GM20000 (cell line): ENCODE measurements at regions not wholly inside any gene's neighbourhood (a gene's known extent, or its start where the extent isn't known, plus 50 kb on each side); places are given as distances from the start of the nearest gene placed in this dataset.
A peak's percentile ranks its signal among the peaks of the same experiment; 100 is the strongest.

Experiments
- DNase-seq: peaks from one replicate; pipeline ENCODE4 v3.0.0; 2012; ENCODE audit warnings: low spot score
- CTCF ChIP-seq: IDR thresholded peaks from 2 replicates; pipeline ENCODE4 v1.5.1; 2012; ENCODE audit warnings: mild to moderate bottlenecking, control low read depth; ENCODE audit errors: extremely low read depth, missing control alignments

DNA sequence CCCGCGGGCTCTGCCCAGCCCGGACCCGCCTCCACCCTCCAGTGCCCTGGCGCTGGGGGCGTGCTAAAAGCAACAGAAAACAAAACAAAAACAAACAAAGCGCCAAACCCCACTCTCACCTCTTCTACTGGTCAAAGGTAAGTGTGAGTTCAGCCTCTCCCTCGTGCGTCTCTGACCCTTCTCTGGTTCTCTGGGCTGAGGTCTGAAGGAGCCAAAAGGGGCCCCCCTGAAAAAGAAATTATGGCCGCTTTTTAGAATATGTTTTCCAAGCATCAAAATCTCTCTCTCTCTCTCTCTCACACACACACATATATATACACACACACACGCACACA lies 133.5 kb upstream of the DPYD start:
- DNase-seq, result no peak
- TF ChIP-seq CTCF, result no peak

GRCh38 chr1:98053471-98054366 lies 132.9 kb upstream of the DPYD start:
- peak; percentile 92 for TF ChIP-seq CTCF
- peak; percentile 81 for DNase-seq

GRCh38 chr1:98051065-98051675 lies 130.3 kb upstream of the DPYD start:
- DNase-seq, result peak; percentile 72
- TF ChIP-seq CTCF, result peak; percentile 63

DNA sequence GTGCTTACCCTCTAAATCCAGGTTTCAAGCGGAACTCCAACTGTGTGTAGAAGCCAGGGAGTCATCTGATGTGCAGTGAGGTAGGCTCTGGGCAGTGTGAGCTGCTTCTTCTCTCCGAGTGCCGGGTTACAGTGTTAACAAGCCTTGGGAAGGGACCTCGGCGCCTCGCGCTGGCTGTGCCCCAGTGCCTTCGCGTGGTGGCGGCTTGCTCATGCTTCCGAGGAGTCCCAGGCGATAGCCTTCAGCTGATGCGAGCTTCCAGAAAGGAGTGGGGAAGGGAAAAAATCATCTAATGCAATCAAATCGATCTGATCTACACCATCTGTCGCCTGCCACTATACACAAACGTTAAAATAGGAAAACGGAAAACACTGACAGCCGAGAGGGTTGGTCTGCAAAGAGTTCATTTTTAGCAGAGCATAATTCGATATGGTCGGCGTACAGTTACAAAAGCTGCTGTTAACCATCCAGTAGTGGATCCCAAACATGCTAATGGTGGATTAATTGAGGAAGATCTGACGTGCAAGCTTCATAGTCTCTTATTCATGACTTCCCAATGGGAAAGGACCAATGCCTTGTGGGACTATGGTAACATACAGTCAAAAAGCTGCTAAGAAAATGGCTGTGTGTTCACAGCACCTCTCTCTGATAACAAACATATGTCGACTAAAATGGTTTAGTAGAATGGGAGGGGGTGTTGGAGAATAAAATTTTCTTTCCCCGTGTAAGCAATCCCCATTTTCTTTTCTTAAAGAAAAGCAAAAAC lies 128.7 kb upstream of the DPYD start:
- no peak for DNase-seq
- no peak for TF ChIP-seq CTCF

- TF ChIP-seq CTCF, result no peak
- DNase-seq, result no peak
These were observed 128.0 kb upstream of the DPYD start for GRCh38 chr1:98048751-98049325.

- peak; percentile 67 for DNase-seq
- TF ChIP-seq CTCF, result no peak
These were observed 127.4 kb upstream of the DPYD start for GRCh38 chr1:98048244-98048643.
